ENCODE measurements at regions not wholly inside any gene's neighbourhood (a gene's known extent, or its start where the extent isn't known, plus 50 kb on each side); places are given as distances from the start of the nearest gene placed in this dataset.
"Not testable (repeated sequence)": the region's sequence is repeated elsewhere in the genome, so short reads cannot be mapped to it uniquely, and the experiment has no call there.

DNA sequence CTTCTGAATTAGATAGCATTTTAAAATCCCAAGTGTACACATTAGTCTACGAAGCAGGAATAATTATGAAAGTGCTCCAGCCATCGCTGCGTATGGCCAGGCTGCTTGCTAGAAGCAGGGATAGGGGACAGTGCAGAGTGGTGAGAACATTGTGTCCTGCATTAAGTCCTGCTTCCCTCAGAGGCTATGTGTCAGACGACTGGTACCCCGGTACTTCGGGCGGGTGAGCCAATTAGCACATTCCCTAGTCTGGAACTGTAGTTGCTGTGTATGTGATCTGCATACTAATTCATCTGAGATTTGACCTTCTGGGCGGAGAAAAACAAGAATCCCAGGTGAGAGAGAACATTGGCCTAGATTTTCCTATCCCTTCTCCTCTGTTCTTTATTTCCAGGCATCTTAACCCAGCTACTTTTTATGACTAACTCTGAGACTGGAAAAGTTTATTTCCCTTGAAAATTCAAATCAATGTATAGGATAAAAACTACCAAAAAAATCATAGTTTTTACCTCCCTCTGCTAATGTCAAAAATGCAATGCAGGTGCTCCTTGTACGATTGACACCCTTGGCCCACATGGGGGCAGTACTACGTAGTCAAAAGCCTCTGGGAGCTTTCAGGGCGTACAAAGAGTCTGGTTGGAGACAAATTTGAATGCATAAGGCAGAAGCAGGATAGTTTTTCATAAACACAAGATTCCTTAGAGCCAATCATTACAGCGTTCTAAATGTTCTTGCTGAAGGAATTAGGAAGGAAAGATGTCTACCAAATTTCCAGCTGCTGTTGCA lies 764.3 kb downstream of the NOVA1 start:
- peak; percentile 12 for DNase-seq
- Histone ChIP-seq H3K27me3 (no peaks in the 10 kb centered on the region), H3K4me3 (ENCODE audit: low read depth, low read length) (no peak overlapping the region), H3K4me1 (no peaks in the 10 kb centered on the region), H3K9me3 (no peaks in the 10 kb centered on the region), H3K36me3 (no peaks in the 10 kb centered on the region)
- TF ChIP-seq, protein P1, sequence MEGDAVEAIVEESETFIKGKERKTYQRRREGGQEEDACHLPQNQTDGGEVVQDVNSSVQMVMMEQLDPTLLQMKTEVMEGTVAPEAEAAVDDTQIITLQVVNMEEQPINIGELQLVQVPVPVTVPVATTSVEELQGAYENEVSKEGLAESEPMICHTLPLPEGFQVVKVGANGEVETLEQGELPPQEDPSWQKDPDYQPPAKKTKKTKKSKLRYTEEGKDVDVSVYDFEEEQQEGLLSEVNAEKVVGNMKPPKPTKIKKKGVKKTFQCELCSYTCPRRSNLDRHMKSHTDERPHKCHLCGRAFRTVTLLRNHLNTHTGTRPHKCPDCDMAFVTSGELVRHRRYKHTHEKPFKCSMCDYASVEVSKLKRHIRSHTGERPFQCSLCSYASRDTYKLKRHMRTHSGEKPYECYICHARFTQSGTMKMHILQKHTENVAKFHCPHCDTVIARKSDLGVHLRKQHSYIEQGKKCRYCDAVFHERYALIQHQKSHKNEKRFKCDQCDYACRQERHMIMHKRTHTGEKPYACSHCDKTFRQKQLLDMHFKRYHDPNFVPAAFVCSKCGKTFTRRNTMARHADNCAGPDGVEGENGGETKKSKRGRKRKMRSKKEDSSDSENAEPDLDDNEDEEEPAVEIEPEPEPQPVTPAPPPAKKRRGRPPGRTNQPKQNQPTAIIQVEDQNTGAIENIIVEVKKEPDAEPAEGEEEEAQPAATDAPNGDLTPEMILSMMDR (IDR thresholded peaks at IDR 0.05; ENCODE audit: low read depth, low read length), result peak; percentile 37; the same call in 1 of the 2 replicates

DNA sequence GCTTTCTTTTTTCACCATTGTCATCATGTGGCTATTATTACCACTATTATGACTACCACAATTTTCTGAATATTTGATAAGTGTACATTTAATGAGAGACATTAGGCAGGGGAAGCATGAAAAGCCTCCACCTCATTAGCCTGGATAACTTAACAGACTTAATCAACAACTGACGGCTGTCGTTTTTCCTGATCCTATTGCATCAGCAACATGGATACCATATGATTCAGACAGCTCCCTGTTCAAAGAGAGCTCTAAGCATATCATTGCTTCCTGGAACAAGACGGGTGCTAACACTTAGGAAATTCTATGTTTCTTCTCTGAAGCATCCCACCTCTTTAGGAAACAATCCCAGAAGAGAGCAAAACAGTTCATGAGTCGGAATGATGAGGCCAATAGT lies 765.2 kb downstream of the NOVA1 start:
- no peak for DNase-seq
- Histone ChIP-seq H3K9me3 (no peaks in the 10 kb centered on the region), H3K36me3 (no peaks in the 10 kb centered on the region), H3K27me3 (no peaks in the 10 kb centered on the region), H3K4me1 (no peaks in the 10 kb centered on the region), H3K4me3 (ENCODE audit: low read depth, low read length) (no peak overlapping the region)
- TF ChIP-seq, protein P1 (IDR thresholded peaks at IDR 0.05; ENCODE audit: low read depth, low read length), result no peak

DNA sequence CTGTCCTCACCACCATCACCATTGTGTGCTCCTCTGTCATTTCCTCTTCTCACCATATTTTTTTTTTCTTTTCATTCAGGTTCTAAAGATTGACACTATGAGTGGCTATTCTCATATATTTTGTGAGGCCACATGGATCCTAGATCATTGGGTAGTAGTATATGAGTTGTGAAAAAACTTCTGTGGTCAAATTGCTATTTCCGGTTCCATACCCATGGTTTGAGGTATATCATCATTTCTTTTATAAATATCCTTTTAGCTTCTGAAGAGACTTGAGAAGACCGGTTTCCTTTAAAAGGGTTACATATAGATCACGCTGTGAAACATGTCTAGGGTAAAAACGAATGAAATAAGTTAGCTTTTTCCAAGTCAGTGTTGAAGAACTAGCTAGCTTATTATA lies 769.3 kb downstream of the NOVA1 start:
- TF ChIP-seq, protein P1 (IDR thresholded peaks at IDR 0.05; ENCODE audit: low read depth, low read length), result no peak
- no peaks in the 10 kb centered on the region for H3K9me3 ChIP-seq
- no peaks in the 10 kb centered on the region for H3K36me3 ChIP-seq
- no peak overlapping the region for H3K4me3 ChIP-seq (ENCODE audit: low read depth, low read length)
- no peaks in the 10 kb centered on the region for H3K27me3 ChIP-seq
- no peak for DNase-seq
- H3K4me1 ChIP-seq, result no peaks in the 10 kb centered on the region

DNA sequence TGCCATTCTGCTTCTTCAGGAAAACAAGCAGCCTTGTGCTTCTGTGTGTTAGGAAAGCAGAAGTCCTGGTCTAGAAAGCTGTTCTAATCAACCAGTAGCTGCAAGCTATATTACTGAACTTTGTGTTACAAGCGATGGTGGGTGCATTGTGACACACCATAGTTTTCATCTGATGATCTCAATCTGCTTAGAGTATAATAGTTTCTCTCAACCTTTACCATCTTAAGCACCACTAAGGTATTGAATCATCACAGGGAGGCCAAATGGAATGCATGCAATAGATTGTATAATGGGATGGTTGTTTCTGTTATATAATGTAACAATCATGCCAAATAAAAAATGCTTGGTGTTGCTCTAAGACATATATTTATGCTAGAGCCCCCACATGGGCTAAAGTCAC lies 771.7 kb downstream of the NOVA1 start:
- H3K9me3 ChIP-seq, result no peaks in the 10 kb centered on the region
- no peaks in the 10 kb centered on the region for H3K4me1 ChIP-seq
- DNase-seq, result no peak
- no peaks in the 10 kb centered on the region for H3K27me3 ChIP-seq
- no peak overlapping the region for H3K4me3 ChIP-seq (ENCODE audit: low read depth, low read length)
- TF ChIP-seq, protein P1 (IDR thresholded peaks at IDR 0.05; ENCODE audit: low read depth, low read length), result no peak
- no peaks in the 10 kb centered on the region for H3K36me3 ChIP-seq

DNA sequence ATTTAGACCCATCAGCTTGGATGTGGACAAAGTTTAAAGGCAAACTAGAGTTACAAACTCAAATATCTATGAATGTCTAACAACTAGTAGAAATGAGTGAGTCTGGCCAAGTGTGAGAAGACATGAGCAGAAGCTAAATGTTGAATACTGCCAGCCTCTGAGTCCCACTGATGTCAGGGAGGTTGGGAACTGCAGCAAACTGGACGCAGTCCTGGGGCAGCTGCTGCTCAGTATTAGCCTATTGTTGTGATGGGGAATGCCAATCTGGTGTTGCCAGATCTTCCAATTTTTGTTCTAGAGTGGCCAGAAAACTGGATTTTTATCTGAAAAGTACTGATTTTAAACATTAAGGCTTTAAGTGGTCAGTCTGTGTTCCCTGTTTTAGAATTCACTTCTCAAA lies 770.4 kb upstream of the STXBP6 start:
- TF ChIP-seq, protein P1 (IDR thresholded peaks at IDR 0.05; ENCODE audit: low read depth, low read length), result no peak
- Histone ChIP-seq H3K9me3 (no peaks in the 10 kb centered on the region), H3K27me3 (no peaks in the 10 kb centered on the region), H3K4me1 (no peaks in the 10 kb centered on the region), H3K4me3 (ENCODE audit: low read depth, low read length) (no peak overlapping the region), H3K36me3 (no peaks in the 10 kb centered on the region)
- DNase-seq, result no peak

DNA sequence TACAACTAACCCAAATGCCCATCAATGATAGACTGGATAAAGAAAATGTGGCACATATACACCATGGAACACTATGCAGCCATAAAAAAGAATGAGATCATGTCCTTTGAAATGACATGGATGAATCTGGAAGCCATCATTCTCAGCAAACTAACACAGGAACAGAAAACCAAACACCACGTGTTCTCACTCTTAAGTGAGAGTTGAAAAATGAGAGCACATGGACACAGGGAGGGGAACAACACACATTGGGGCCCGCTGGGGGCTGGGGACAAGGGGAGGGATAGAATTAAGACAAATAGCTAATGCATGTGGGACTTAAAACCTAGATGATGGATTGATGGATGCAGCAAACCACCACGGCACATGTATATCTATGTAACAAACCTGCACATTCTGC lies 764.7 kb upstream of the STXBP6 start:
- not testable (repeated sequence) for H3K27me3 ChIP-seq; H3K36me3 ChIP-seq; H3K9me3 ChIP-seq; H3K4me1 ChIP-seq; H3K4me3 ChIP-seq (ENCODE audit: low read depth, low read length); DNase-seq

All from BE2C (cell line).